PFSK-1 (cell line): ENCODE measurements at regions not wholly inside any gene's neighbourhood (a gene's known extent, or its start where the extent isn't known, plus 50 kb on each side); places are given as distances from the start of the nearest gene placed in this dataset.

Experiments used
- POLR2AphosphoS5 ChIP-seq: IDR thresholded peaks from 2 replicates; pipeline ENCODE4 v1.6.1; 2012; ENCODE audit warnings: low read depth, mild to moderate bottlenecking, control low read depth, low read length, moderate library complexity
- SIN3A ChIP-seq: IDR thresholded peaks from 2 replicates; pipeline ENCODE4 v1.6.1; 2012; ENCODE audit warnings: mild to moderate bottlenecking, low read length, moderate library complexity, borderline replicate concordance; ENCODE audit not compliant: insufficient read depth

DNA sequence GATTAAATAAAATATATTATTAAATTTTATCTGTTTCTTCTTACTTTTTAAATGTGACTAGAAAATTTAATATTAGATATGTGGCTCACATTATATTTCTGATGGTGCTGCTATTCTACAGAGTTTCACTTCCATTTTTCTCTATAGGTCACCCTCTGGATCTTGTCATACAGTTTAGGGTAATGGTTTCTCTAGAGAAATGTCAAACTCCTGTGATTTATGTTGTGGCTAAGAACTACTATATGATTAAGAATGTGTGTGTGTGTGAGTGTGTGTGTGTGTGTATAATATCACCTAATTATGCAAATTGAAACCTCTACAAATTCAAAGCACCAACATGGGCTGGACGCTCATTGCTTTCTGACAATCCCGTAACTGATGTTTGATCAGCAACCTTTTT is 325.9 kb downstream of the ADAMTS20 start:
- TF ChIP-seq POLR2AphosphoS5 = no peak
- no peak for TF ChIP-seq SIN3A
